ENCODE measurements at regions not wholly inside any gene's neighbourhood (a gene's known extent, or its start where the extent isn't known, plus 50 kb on each side); places are given as distances from the start of the nearest gene placed in this dataset.

GRCh38 chr1:222893255-222893654 lies 78.4 kb downstream of the DISP1 start:
- peaks cover 0 to 17% of the 10 kb centered on the region in 2 donors for H3K4me1 ChIP-seq
- no peak overlapping the region for H3K4me3 ChIP-seq
- H3K36me3 ChIP-seq, result no peaks in the 10 kb centered on the region
- no peak overlapping the region for H3K27ac ChIP-seq
- no peak for DNase-seq (ENCODE audit: low spot score)
- TF ChIP-seq CTCF (IDR thresholded peaks at IDR 0.05), result no peak
- no peaks in the 10 kb centered on the region for H3K9me3 ChIP-seq
- H3K27me3 ChIP-seq, result no peaks in the 10 kb centered on the region

- TF ChIP-seq CTCF (IDR thresholded peaks at IDR 0.05), result no peak
- no peak for DNase-seq (ENCODE audit: low spot score)
Observed at GRCh38 chr1:222894331-222894730, 79.5 kb downstream of the DISP1 start.

GRCh38 chr1:222896630-222897526 lies 82.0 kb downstream of the DISP1 start:
- H3K4me3 ChIP-seq, result no peak overlapping the region
- no peak for DNase-seq (ENCODE audit: low spot score)

More at GRCh38 chr1:222894331-222894730, 79.5 kb downstream of the DISP1 start:
- Histone ChIP-seq H3K36me3 (no peaks in the 10 kb centered on the region), H3K9me3 (no peaks in the 10 kb centered on the region), H3K27ac (no peak overlapping the region), H3K4me3 (no peak overlapping the region), H3K4me1 (peaks cover 0 to 13% of the 10 kb centered on the region in 2 donors), H3K27me3 (no peaks in the 10 kb centered on the region)

GRCh38 chr1:222897527-222898190 lies 82.8 kb downstream of the DISP1 start:
- Histone ChIP-seq H3K4me1 (no peaks in the 10 kb centered on the region), H3K27ac (peak overlapping the region in 1 of 2 donors; percentile 21)
- TF ChIP-seq CTCF (IDR thresholded peaks at IDR 0.05), result no peak

More at GRCh38 chr1:222896630-222897526, 82.0 kb downstream of the DISP1 start:
- Histone ChIP-seq H3K27ac (no peak overlapping the region), H3K36me3 (no peaks in the 10 kb centered on the region), H3K4me1 (peaks cover 0 to 6% of the 10 kb centered on the region in 2 donors), H3K27me3 (no peaks in the 10 kb centered on the region), H3K9me3 (no peaks in the 10 kb centered on the region)
- no peak for TF ChIP-seq CTCF (IDR thresholded peaks at IDR 0.05)

GRCh38 chr1:222898191-222898527 lies 83.3 kb downstream of the DISP1 start:
- DNase-seq (ENCODE audit: low spot score), result no peak
- Histone ChIP-seq H3K4me3 (peak overlapping the region in 1 of 2 donors; percentile 32), H3K4me1 (no peaks in the 10 kb centered on the region), H3K27ac (peak overlapping the region in 1 of 2 donors; percentile 21), H3K36me3 (no peaks in the 10 kb centered on the region), H3K27me3 (no peaks in the 10 kb centered on the region), H3K9me3 (no peaks in the 10 kb centered on the region)
- TF ChIP-seq CTCF (IDR thresholded peaks at IDR 0.05), result no peak

More at GRCh38 chr1:222897527-222898190, 82.8 kb downstream of the DISP1 start:
- no peaks in the 10 kb centered on the region for H3K9me3 ChIP-seq
- H3K36me3 ChIP-seq, result no peaks in the 10 kb centered on the region
- H3K27me3 ChIP-seq, result no peaks in the 10 kb centered on the region
- H3K4me3 ChIP-seq, result peak overlapping the region in 1 of 2 donors; percentile 32
- DNase-seq (ENCODE audit: low spot score), result no peak
